ENCODE measurements at regions not wholly inside any gene's neighbourhood (a gene's known extent, or its start where the extent isn't known, plus 50 kb on each side); places are given as distances from the start of the nearest gene placed in this dataset.

GRCh38 chr14:100638211-100638855 is 51.1 kb upstream of the BEGAIN start:
- 94 to 96% methylated on average over 14 of the region's 14 CpGs for WGBS, 2 donors
- H3K4me1 ChIP-seq (ENCODE audit: control insufficient read depth in 1 of 2, insufficient read depth in 2 of 2, low read length in 2 of 2): no peaks in the 10 kb centered on the region
- ATAC-seq (ENCODE audit: low FRiP score): no peak

GRCh38 chr14:100639280-100639679 is 52.1 kb upstream of the BEGAIN start:
- H3K27ac ChIP-seq (ENCODE audit: low read depth in 1 of 2, low read length in 2 of 2): no peak overlapping the region
- 90 to 92% methylated on average over 6 of the region's 6 CpGs for WGBS, 2 donors
- no peaks in the 10 kb centered on the region for H3K27me3 ChIP-seq (ENCODE audit: control insufficient read depth in 1 of 2, insufficient read depth in 2 of 2, low read length in 1 of 2)
- no peak for ATAC-seq (ENCODE audit: low FRiP score)
- no peak overlapping the region for H3K4me3 ChIP-seq (ENCODE audit: low read length in 2 of 2)
- DNase-seq: no peak
- H3K36me3 ChIP-seq (ENCODE audit: control insufficient read depth in 1 of 2, insufficient read depth in 2 of 2, low read length in 1 of 2): no peaks in the 10 kb centered on the region
- H3K4me1 ChIP-seq (ENCODE audit: control insufficient read depth in 1 of 2, insufficient read depth in 2 of 2, low read length in 2 of 2): no peaks in the 10 kb centered on the region
- intact Hi-C loops (cut with DNase I): no loop called here
- no peaks in the 10 kb centered on the region for H3K9me3 ChIP-seq (ENCODE audit: control insufficient read depth, low read length)

More at GRCh38 chr14:100638211-100638855, 51.1 kb upstream of the BEGAIN start:
- H3K36me3 ChIP-seq (ENCODE audit: control insufficient read depth in 1 of 2, insufficient read depth in 2 of 2, low read length in 1 of 2): no peaks in the 10 kb centered on the region
- no peak overlapping the region for H3K27ac ChIP-seq (ENCODE audit: low read depth in 1 of 2, low read length in 2 of 2)
- H3K4me3 ChIP-seq (ENCODE audit: low read length in 2 of 2): no peak overlapping the region
- intact Hi-C loops (cut with DNase I): no loop called here
- no peaks in the 10 kb centered on the region for H3K9me3 ChIP-seq (ENCODE audit: control insufficient read depth, low read length)
- no peaks in the 10 kb centered on the region for H3K27me3 ChIP-seq (ENCODE audit: control insufficient read depth in 1 of 2, insufficient read depth in 2 of 2, low read length in 1 of 2)
- no peak for DNase-seq

- peaks cover under 1% of the 10 kb centered on the region for H3K9me3 ChIP-seq (ENCODE audit: control insufficient read depth, low read length)
- no peaks in the 10 kb centered on the region for H3K4me1 ChIP-seq (ENCODE audit: control insufficient read depth in 1 of 2, insufficient read depth in 2 of 2, low read length in 2 of 2)
- H3K4me3 ChIP-seq (ENCODE audit: low read length in 2 of 2): no peak overlapping the region
- intact Hi-C loops (cut with DNase I): no loop called here
- ATAC-seq (ENCODE audit: low FRiP score) (no peak), DNase-seq (peak in 1 of 2 donors; percentile 38)
- H3K27me3 ChIP-seq (ENCODE audit: control insufficient read depth in 1 of 2, insufficient read depth in 2 of 2, low read length in 1 of 2): no peaks in the 10 kb centered on the region
- H3K27ac ChIP-seq (ENCODE audit: low read depth in 1 of 2, low read length in 2 of 2): no peak overlapping the region
- no peaks in the 10 kb centered on the region for H3K36me3 ChIP-seq (ENCODE audit: control insufficient read depth in 1 of 2, insufficient read depth in 2 of 2, low read length in 1 of 2)
- WGBS, 2 donors: 64 to 69% methylated on average over 18 to 20 of the region's 20 CpGs
Observed at GRCh38 chr14:100640471-100641273, 53.5 kb upstream of the BEGAIN start.

GRCh38 chr14:100641274-100641860 is 54.1 kb upstream of the BEGAIN start:
- H3K36me3 ChIP-seq (ENCODE audit: control insufficient read depth in 1 of 2, insufficient read depth in 2 of 2, low read length in 1 of 2): no peaks in the 10 kb centered on the region
- no peak for DNase-seq
- peaks cover 3% of the 10 kb centered on the region for H3K9me3 ChIP-seq (ENCODE audit: control insufficient read depth, low read length)
- ATAC-seq (ENCODE audit: low FRiP score): no peak
- no peak overlapping the region for H3K27ac ChIP-seq (ENCODE audit: low read depth in 1 of 2, low read length in 2 of 2)
- 76 to 77% methylated on average over 8 of the region's 8 CpGs for WGBS, 2 donors
- H3K4me1 ChIP-seq (ENCODE audit: control insufficient read depth in 1 of 2, insufficient read depth in 2 of 2, low read length in 2 of 2): no peaks in the 10 kb centered on the region
- no peak overlapping the region for H3K4me3 ChIP-seq (ENCODE audit: low read length in 2 of 2)
- H3K27me3 ChIP-seq (ENCODE audit: control insufficient read depth in 1 of 2, insufficient read depth in 2 of 2, low read length in 1 of 2): no peaks in the 10 kb centered on the region
- intact Hi-C loops (cut with DNase I): no loop called here

GRCh38 chr14:100643426-100643825 is 56.2 kb upstream of the BEGAIN start:
- intact Hi-C loops (cut with DNase I): no loop called here
- no peak for ATAC-seq (ENCODE audit: low FRiP score)
- 88 to 89% methylated on average over 8 of the region's 8 CpGs for WGBS, 2 donors

GRCh38 chr14:100644383-100644782 is 57.2 kb upstream of the BEGAIN start:
- no peaks in the 10 kb centered on the region for H3K27me3 ChIP-seq (ENCODE audit: control insufficient read depth in 1 of 2, insufficient read depth in 2 of 2, low read length in 1 of 2)
- H3K4me3 ChIP-seq (ENCODE audit: low read length in 2 of 2): no peak overlapping the region
- no peak for DNase-seq
- intact Hi-C loops (cut with DNase I): no loop called here
- WGBS, 2 donors: 77% methylated on average over 6 of the region's 6 CpGs
- H3K27ac ChIP-seq (ENCODE audit: low read depth in 1 of 2, low read length in 2 of 2): no peak overlapping the region
- no peak for ATAC-seq (ENCODE audit: low FRiP score)
- H3K36me3 ChIP-seq (ENCODE audit: control insufficient read depth in 1 of 2, insufficient read depth in 2 of 2, low read length in 1 of 2): no peaks in the 10 kb centered on the region
- H3K4me1 ChIP-seq (ENCODE audit: control insufficient read depth in 1 of 2, insufficient read depth in 2 of 2, low read length in 2 of 2): no peaks in the 10 kb centered on the region
- H3K9me3 ChIP-seq (ENCODE audit: control insufficient read depth, low read length): peaks cover 3% of the 10 kb centered on the region

More at GRCh38 chr14:100643426-100643825, 56.2 kb upstream of the BEGAIN start:
- Histone ChIP-seq H3K9me3 (ENCODE audit: control insufficient read depth, low read length) (peaks cover 3% of the 10 kb centered on the region), H3K36me3 (ENCODE audit: control insufficient read depth in 1 of 2, insufficient read depth in 2 of 2, low read length in 1 of 2) (no peaks in the 10 kb centered on the region), H3K27me3 (ENCODE audit: control insufficient read depth in 1 of 2, insufficient read depth in 2 of 2, low read length in 1 of 2) (no peaks in the 10 kb centered on the region), H3K4me3 (ENCODE audit: low read length in 2 of 2) (no peak overlapping the region), H3K4me1 (ENCODE audit: control insufficient read depth in 1 of 2, insufficient read depth in 2 of 2, low read length in 2 of 2) (no peaks in the 10 kb centered on the region), H3K27ac (ENCODE audit: low read depth in 1 of 2, low read length in 2 of 2) (no peak overlapping the region)
- DNase-seq: no peak

GRCh38 chr14:100644784-100645183 is 57.6 kb upstream of the BEGAIN start:
- H3K9me3 ChIP-seq (ENCODE audit: control insufficient read depth, low read length): peaks cover 3% of the 10 kb centered on the region
- DNase-seq (peak in 1 of 2 donors; percentile 29), ATAC-seq (ENCODE audit: low FRiP score) (no peak)
- H3K4me3 ChIP-seq (ENCODE audit: low read length in 2 of 2): no peak overlapping the region
- WGBS, 2 donors: 66% methylated on average over 8 of the region's 8 CpGs
- H3K27me3 ChIP-seq (ENCODE audit: control insufficient read depth in 1 of 2, insufficient read depth in 2 of 2, low read length in 1 of 2): no peaks in the 10 kb centered on the region
- no peaks in the 10 kb centered on the region for H3K36me3 ChIP-seq (ENCODE audit: control insufficient read depth in 1 of 2, insufficient read depth in 2 of 2, low read length in 1 of 2)
- intact Hi-C loops (cut with DNase I): no loop called here
- H3K4me1 ChIP-seq (ENCODE audit: control insufficient read depth in 1 of 2, insufficient read depth in 2 of 2, low read length in 2 of 2): no peaks in the 10 kb centered on the region
- no peak overlapping the region for H3K27ac ChIP-seq (ENCODE audit: low read depth in 1 of 2, low read length in 2 of 2)

GRCh38 chr14:100645196-100645981 is 58.2 kb upstream of the BEGAIN start:
- H3K4me3 ChIP-seq (ENCODE audit: low read length in 2 of 2): no peak overlapping the region
- H3K27me3 ChIP-seq (ENCODE audit: control insufficient read depth in 1 of 2, insufficient read depth in 2 of 2, low read length in 1 of 2): no peaks in the 10 kb centered on the region
- DNase-seq (peak; percentile 85 to 87), ATAC-seq (ENCODE audit: low FRiP score) (peak; percentile 77)
- 32 to 33% methylated on average over 12 of the region's 12 CpGs for WGBS, 2 donors
- no peaks in the 10 kb centered on the region for H3K4me1 ChIP-seq (ENCODE audit: control insufficient read depth in 1 of 2, insufficient read depth in 2 of 2, low read length in 2 of 2)
- H3K36me3 ChIP-seq (ENCODE audit: control insufficient read depth in 1 of 2, insufficient read depth in 2 of 2, low read length in 1 of 2): no peaks in the 10 kb centered on the region
- intact Hi-C loops (cut with DNase I): no loop called here
- no peak overlapping the region for H3K27ac ChIP-seq (ENCODE audit: low read depth in 1 of 2, low read length in 2 of 2)
- peaks cover 3% of the 10 kb centered on the region for H3K9me3 ChIP-seq (ENCODE audit: control insufficient read depth, low read length)

Measured in aorta (tissue), 5 donors.